ENCODE measurements at regions not wholly inside any gene's neighbourhood (a gene's known extent, or its start where the extent isn't known, plus 50 kb on each side); places are given as distances from the start of the nearest gene placed in this dataset.

- Histone ChIP-seq H3K4me3 (ENCODE audit: low read length) (no peak overlapping the region), H3K36me3 (ENCODE audit: control insufficient read depth, insufficient read depth, low read length) (no peaks in the 10 kb centered on the region), H3K9ac (ENCODE audit: low read length) (no peak overlapping the region), H3K27ac (ENCODE audit: low read depth, low read length) (no peak overlapping the region), H3K4me1 (ENCODE audit: control insufficient read depth, insufficient read depth, low read length) (no peaks in the 10 kb centered on the region), H3K27me3 (ENCODE audit: control insufficient read depth, insufficient read depth, low read length) (peaks cover 4% of the 10 kb centered on the region)
These were observed 132.3 kb downstream of the IRX2 start for GRCh38 chr5:2619216-2619615.

- no peak overlapping the region for H3K4me3 ChIP-seq (ENCODE audit: low read length)
These were observed 134.0 kb downstream of the IRX2 start for GRCh38 chr5:2617461-2617860.

DNA sequence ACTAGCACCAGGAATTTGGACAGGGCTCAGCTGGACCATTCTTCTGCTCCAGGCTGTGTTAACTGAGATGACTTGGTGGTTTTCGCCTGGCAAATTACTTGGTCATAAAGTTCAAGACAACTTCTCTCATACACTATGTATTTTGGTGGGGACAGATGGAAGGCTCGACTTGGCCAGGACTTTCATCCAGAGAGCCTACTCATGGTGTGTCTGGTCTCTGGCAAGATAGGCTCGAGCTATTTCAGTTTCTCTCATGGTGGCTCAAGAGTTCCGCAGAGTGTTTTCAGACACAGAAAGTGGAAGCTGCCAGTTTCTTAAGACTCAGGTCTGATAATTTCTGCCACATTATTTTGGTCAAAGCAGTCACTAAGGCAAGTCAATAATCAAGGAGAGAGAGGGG, 135.6 kb downstream of the IRX2 start:
- Histone ChIP-seq H3K9ac (ENCODE audit: low read length) (no peak overlapping the region), H3K4me3 (ENCODE audit: low read length) (no peak overlapping the region), H3K27ac (ENCODE audit: low read depth, low read length) (no peak overlapping the region), H3K36me3 (ENCODE audit: control insufficient read depth, insufficient read depth, low read length) (no peaks in the 10 kb centered on the region), H3K4me1 (ENCODE audit: control insufficient read depth, insufficient read depth, low read length) (no peaks in the 10 kb centered on the region), H3K27me3 (ENCODE audit: control insufficient read depth, insufficient read depth, low read length) (peaks cover 4% of the 10 kb centered on the region)

More at GRCh38 chr5:2617461-2617860, 134.0 kb downstream of the IRX2 start:
- Histone ChIP-seq H3K9ac (ENCODE audit: low read length) (no peak overlapping the region), H3K36me3 (ENCODE audit: control insufficient read depth, insufficient read depth, low read length) (no peaks in the 10 kb centered on the region), H3K4me1 (ENCODE audit: control insufficient read depth, insufficient read depth, low read length) (no peaks in the 10 kb centered on the region), H3K27me3 (ENCODE audit: control insufficient read depth, insufficient read depth, low read length) (peaks cover 4% of the 10 kb centered on the region), H3K27ac (ENCODE audit: low read depth, low read length) (no peak overlapping the region)

DNA sequence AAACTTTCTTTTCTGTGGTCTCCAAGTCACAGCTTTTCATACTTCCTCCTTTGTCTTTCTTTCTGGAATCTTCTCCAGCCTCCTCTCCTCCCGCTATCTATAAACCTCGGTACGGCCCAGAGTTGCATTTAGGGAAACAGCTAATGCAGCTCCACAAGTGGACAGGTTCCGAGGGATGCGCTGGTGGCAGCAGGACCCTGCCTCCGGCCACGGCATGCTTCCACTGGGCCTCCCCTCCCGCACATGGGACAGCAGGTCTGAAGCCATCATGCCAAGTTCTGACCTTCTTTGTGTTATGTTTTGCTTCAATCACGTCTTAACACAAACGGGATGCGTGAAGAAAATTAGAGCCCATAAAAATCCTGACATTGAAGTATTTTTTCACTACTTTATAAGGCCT, 136.9 kb downstream of the IRX2 start:
- Histone ChIP-seq H3K36me3 (ENCODE audit: control insufficient read depth, insufficient read depth, low read length) (no peaks in the 10 kb centered on the region), H3K27me3 (ENCODE audit: control insufficient read depth, insufficient read depth, low read length) (peaks cover 4% of the 10 kb centered on the region), H3K9ac (ENCODE audit: low read length) (no peak overlapping the region), H3K27ac (ENCODE audit: low read depth, low read length) (no peak overlapping the region), H3K4me1 (ENCODE audit: control insufficient read depth, insufficient read depth, low read length) (no peaks in the 10 kb centered on the region), H3K4me3 (ENCODE audit: low read length) (no peak overlapping the region)

DNA sequence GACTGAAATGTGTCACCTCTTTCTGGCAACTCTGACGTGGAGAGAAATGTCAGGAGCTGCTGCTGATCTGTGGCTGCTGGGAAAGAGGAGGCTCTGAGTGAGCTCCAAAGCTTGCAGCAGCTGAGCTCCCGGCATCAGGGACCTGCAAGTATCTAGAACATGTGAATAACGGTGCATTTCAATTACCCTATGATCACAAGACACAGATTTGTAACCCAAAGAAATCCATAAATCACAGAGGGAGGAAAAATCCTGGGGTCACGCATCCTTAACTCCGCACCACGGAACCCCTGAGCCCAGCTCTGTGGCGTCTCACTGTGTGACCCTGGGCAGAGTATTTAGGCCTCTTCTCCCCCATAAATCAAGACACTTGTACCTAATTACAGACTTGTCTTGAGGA, 139.8 kb downstream of the IRX2 start:
- Histone ChIP-seq H3K36me3 (ENCODE audit: control insufficient read depth, insufficient read depth, low read length) (no peaks in the 10 kb centered on the region), H3K27me3 (ENCODE audit: control insufficient read depth, insufficient read depth, low read length) (no peaks in the 10 kb centered on the region), H3K4me1 (ENCODE audit: control insufficient read depth, insufficient read depth, low read length) (no peaks in the 10 kb centered on the region), H3K4me3 (ENCODE audit: low read length) (no peak overlapping the region), H3K27ac (ENCODE audit: low read depth, low read length) (no peak overlapping the region), H3K9ac (ENCODE audit: low read length) (no peak overlapping the region)

- H3K27me3 ChIP-seq (ENCODE audit: control insufficient read depth, insufficient read depth, low read length): no peaks in the 10 kb centered on the region
- H3K27ac ChIP-seq (ENCODE audit: low read depth, low read length): no peak overlapping the region
- no peak overlapping the region for H3K4me3 ChIP-seq (ENCODE audit: low read length)
- H3K36me3 ChIP-seq (ENCODE audit: control insufficient read depth, insufficient read depth, low read length): no peaks in the 10 kb centered on the region
- H3K4me1 ChIP-seq (ENCODE audit: control insufficient read depth, insufficient read depth, low read length): no peaks in the 10 kb centered on the region
- H3K9ac ChIP-seq (ENCODE audit: low read length): no peak overlapping the region
These were observed 140.5 kb downstream of the IRX2 start for GRCh38 chr5:2610986-2611385.

DNA sequence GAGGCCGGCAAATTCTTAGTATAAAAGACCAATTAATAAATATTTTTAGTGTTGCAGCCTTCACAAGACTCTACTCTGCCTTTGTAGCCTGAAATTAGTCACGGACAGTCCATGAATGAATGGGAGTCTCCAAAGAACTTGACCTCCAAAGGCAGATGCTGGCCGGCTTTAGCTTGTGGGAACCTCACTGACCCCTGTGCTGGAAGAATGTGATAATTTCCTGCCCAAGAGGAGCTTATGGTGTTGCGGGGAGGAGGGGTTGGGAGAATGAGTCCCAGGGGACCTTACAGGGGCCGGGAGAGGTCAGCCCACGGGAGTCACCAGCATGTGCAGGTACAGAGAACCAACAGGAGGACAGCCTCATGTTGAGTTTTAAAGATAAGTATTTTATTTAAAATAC, 143.1 kb downstream of the IRX2 start:
- Histone ChIP-seq H3K4me3 (ENCODE audit: low read length) (no peak overlapping the region), H3K27ac (ENCODE audit: low read depth, low read length) (no peak overlapping the region), H3K9ac (ENCODE audit: low read length) (no peak overlapping the region), H3K4me1 (ENCODE audit: control insufficient read depth, insufficient read depth, low read length) (no peaks in the 10 kb centered on the region), H3K27me3 (ENCODE audit: control insufficient read depth, insufficient read depth, low read length) (no peaks in the 10 kb centered on the region), H3K36me3 (ENCODE audit: control insufficient read depth, insufficient read depth, low read length) (no peaks in the 10 kb centered on the region)

DNA sequence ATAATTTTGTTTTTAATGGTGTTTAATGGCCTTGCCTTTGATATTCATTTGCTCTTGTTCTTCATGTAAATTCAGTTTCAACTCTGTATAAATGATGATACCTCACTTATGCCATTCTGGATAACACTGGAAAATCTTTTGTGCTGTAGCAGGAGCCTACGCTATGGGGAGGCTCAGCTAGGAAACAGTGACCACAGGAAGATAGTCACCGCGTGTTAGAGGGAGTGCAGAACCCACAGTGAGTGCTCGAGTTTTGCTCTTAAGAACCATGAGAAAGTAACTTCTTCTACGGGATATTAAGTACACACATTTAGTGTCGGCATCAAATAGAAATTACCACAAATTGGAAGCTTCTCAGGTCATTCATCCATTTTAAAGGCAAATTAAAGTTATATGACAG, 143.9 kb downstream of the IRX2 start:
- no peak overlapping the region for H3K9ac ChIP-seq (ENCODE audit: low read length)
- H3K27me3 ChIP-seq (ENCODE audit: control insufficient read depth, insufficient read depth, low read length): no peaks in the 10 kb centered on the region
- H3K27ac ChIP-seq (ENCODE audit: low read depth, low read length): no peak overlapping the region
- no peak overlapping the region for H3K4me3 ChIP-seq (ENCODE audit: low read length)
- no peaks in the 10 kb centered on the region for H3K36me3 ChIP-seq (ENCODE audit: control insufficient read depth, insufficient read depth, low read length)
- no peaks in the 10 kb centered on the region for H3K4me1 ChIP-seq (ENCODE audit: control insufficient read depth, insufficient read depth, low read length)

- no peaks in the 10 kb centered on the region for H3K27me3 ChIP-seq (ENCODE audit: control insufficient read depth, insufficient read depth, low read length)
- H3K27ac ChIP-seq (ENCODE audit: low read depth, low read length): no peak overlapping the region
- H3K4me1 ChIP-seq (ENCODE audit: control insufficient read depth, insufficient read depth, low read length): no peaks in the 10 kb centered on the region
- no peak overlapping the region for H3K4me3 ChIP-seq (ENCODE audit: low read length)
- H3K9ac ChIP-seq (ENCODE audit: low read length): no peak overlapping the region
- H3K36me3 ChIP-seq (ENCODE audit: control insufficient read depth, insufficient read depth, low read length): no peaks in the 10 kb centered on the region
These were observed 148.3 kb downstream of the IRX2 start for GRCh38 chr5:2603272-2603575.

- Histone ChIP-seq H3K27me3 (ENCODE audit: control insufficient read depth, insufficient read depth, low read length) (no peaks in the 10 kb centered on the region), H3K9ac (ENCODE audit: low read length) (no peak overlapping the region), H3K4me3 (ENCODE audit: low read length) (no peak overlapping the region), H3K27ac (ENCODE audit: low read depth, low read length) (no peak overlapping the region), H3K36me3 (ENCODE audit: control insufficient read depth, insufficient read depth, low read length) (no peaks in the 10 kb centered on the region), H3K4me1 (ENCODE audit: control insufficient read depth, insufficient read depth, low read length) (no peaks in the 10 kb centered on the region)
These were observed 148.8 kb downstream of the IRX2 start for GRCh38 chr5:2602451-2603271.

- no peaks in the 10 kb centered on the region for H3K27me3 ChIP-seq (ENCODE audit: control insufficient read depth, insufficient read depth, low read length)
These were observed 153.0 kb downstream of the IRX2 start for GRCh38 chr5:2598503-2598902.

DNA sequence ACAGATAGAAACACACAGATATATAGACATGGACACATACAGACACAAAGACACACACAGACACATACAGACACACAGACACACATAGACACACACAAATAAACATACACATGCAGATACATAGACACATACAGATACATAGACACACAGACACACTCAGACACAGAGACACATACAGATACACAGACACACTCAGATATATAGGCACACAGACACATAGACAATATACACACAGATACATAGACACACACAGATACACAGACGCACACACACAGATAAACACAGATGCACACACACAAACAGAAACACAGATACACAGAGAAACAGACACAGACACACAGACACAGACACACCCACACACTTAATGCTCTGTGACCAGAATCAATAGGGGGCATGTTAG, 156.8 kb downstream of the IRX2 start:
- Histone ChIP-seq H3K27me3 (ENCODE audit: control insufficient read depth, insufficient read depth, low read length) (no peaks in the 10 kb centered on the region), H3K27ac (ENCODE audit: low read depth, low read length) (no peak overlapping the region), H3K4me1 (ENCODE audit: control insufficient read depth, insufficient read depth, low read length) (no peaks in the 10 kb centered on the region), H3K4me3 (ENCODE audit: low read length) (no peak overlapping the region), H3K9ac (ENCODE audit: low read length) (no peak overlapping the region), H3K36me3 (ENCODE audit: control insufficient read depth, insufficient read depth, low read length) (no peaks in the 10 kb centered on the region)

More at GRCh38 chr5:2598503-2598902, 153.0 kb downstream of the IRX2 start:
- Histone ChIP-seq H3K4me3 (ENCODE audit: low read length) (no peak overlapping the region), H3K4me1 (ENCODE audit: control insufficient read depth, insufficient read depth, low read length) (no peaks in the 10 kb centered on the region), H3K36me3 (ENCODE audit: control insufficient read depth, insufficient read depth, low read length) (no peaks in the 10 kb centered on the region), H3K27ac (ENCODE audit: low read depth, low read length) (no peak overlapping the region), H3K9ac (ENCODE audit: low read length) (no peak overlapping the region)

- Histone ChIP-seq H3K36me3 (ENCODE audit: control insufficient read depth, insufficient read depth, low read length) (no peaks in the 10 kb centered on the region), H3K9ac (ENCODE audit: low read length) (no peak overlapping the region), H3K4me1 (ENCODE audit: control insufficient read depth, insufficient read depth, low read length) (no peaks in the 10 kb centered on the region), H3K27me3 (ENCODE audit: control insufficient read depth, insufficient read depth, low read length) (no peaks in the 10 kb centered on the region), H3K27ac (ENCODE audit: low read depth, low read length) (no peak overlapping the region), H3K4me3 (ENCODE audit: low read length) (no peak overlapping the region)
These were observed 158.7 kb downstream of the IRX2 start for GRCh38 chr5:2592766-2593165.
